ENCODE measurements at regions not wholly inside any gene's neighbourhood (a gene's known extent, or its start where the extent isn't known, plus 50 kb on each side); places are given as distances from the start of the nearest gene placed in this dataset.

GRCh38 chr5:2066373-2066772 lies 183.6 kb upstream of the IRX4 start:
- TF ChIP-seq, protein P1, sequence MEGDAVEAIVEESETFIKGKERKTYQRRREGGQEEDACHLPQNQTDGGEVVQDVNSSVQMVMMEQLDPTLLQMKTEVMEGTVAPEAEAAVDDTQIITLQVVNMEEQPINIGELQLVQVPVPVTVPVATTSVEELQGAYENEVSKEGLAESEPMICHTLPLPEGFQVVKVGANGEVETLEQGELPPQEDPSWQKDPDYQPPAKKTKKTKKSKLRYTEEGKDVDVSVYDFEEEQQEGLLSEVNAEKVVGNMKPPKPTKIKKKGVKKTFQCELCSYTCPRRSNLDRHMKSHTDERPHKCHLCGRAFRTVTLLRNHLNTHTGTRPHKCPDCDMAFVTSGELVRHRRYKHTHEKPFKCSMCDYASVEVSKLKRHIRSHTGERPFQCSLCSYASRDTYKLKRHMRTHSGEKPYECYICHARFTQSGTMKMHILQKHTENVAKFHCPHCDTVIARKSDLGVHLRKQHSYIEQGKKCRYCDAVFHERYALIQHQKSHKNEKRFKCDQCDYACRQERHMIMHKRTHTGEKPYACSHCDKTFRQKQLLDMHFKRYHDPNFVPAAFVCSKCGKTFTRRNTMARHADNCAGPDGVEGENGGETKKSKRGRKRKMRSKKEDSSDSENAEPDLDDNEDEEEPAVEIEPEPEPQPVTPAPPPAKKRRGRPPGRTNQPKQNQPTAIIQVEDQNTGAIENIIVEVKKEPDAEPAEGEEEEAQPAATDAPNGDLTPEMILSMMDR (IDR thresholded peaks at IDR 0.05; ENCODE audit: insufficient read depth, low read depth, low read length) = no peak
- TF ChIP-seq EZH2 (IDR thresholded peaks at IDR 0.05; ENCODE audit: insufficient read depth, low read length) = no peak

All from astrocyte (in vitro differentiated cells and primary cell).